ENCODE measurements at regions not wholly inside any gene's neighbourhood (a gene's known extent, or its start where the extent isn't known, plus 50 kb on each side); places are given as distances from the start of the nearest gene placed in this dataset.

DNA sequence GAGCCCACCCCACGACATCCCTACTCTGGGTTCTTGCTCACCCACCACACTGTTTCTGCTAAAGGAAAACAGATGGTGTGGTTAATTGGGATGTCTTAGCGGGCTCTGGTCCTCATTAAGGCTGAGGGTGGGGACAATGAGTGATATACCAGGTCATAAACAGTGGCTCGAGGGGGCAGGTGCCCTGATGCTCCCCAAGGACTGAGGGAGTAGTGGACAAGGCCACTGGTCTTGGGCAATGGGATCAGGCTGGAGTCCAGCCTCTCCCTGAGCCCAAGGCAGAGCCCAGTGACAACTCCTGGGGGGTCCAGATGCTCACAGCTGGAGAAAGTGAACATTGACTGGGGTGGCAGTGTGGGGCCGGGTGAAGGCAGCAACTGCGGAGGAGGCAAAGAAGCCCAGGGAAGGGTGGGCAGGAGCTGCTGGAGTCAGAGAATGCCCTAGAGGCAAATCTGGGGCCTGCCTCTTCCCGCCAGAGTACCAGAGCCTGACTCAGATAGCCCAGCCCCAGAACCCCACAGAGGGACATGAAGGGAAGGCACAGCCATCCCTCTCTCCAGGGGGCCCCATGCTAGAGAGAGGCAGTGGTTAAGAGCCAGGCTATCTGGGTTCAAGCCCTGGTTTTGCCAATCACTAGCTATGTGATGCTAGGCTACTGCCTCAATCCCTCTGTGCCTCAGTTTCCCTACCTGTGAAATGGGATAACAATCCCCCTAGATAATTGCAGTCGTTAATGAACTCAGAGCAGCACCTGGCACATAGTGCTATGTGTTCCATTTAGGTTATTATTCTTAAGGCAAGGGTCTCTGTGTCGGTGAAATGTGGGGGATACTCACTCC, 72.3 kb downstream of the MRPL14 start:
- TF ChIP-seq, protein P1, sequence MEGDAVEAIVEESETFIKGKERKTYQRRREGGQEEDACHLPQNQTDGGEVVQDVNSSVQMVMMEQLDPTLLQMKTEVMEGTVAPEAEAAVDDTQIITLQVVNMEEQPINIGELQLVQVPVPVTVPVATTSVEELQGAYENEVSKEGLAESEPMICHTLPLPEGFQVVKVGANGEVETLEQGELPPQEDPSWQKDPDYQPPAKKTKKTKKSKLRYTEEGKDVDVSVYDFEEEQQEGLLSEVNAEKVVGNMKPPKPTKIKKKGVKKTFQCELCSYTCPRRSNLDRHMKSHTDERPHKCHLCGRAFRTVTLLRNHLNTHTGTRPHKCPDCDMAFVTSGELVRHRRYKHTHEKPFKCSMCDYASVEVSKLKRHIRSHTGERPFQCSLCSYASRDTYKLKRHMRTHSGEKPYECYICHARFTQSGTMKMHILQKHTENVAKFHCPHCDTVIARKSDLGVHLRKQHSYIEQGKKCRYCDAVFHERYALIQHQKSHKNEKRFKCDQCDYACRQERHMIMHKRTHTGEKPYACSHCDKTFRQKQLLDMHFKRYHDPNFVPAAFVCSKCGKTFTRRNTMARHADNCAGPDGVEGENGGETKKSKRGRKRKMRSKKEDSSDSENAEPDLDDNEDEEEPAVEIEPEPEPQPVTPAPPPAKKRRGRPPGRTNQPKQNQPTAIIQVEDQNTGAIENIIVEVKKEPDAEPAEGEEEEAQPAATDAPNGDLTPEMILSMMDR (conservative IDR thresholded peaks at IDR 0.05) = no peak
- TF ChIP-seq EZH2 (IDR thresholded peaks at IDR 0.05; ENCODE audit: low read depth) = no peak

All from PC-9 (cell line).